Esophagus squamous epithelium (tissue), 5 donors: ENCODE measurements at regions not wholly inside any gene's neighbourhood (a gene's known extent, or its start where the extent isn't known, plus 50 kb on each side); places are given as distances from the start of the nearest gene placed in this dataset.
"Not testable (repeated sequence)": the region's sequence is repeated elsewhere in the genome, so short reads cannot be mapped to it uniquely, and the experiment has no call there.

Experiments used
- DNase-seq: peaks from one replicate; lab custom pipeline; 2025; lab: John Stamatoyannopoulos, UW
- H3K27ac ChIP-seq, 4 donors: fragments of 200-600 bp; sonication (generic); one replicate each; pipeline ENCODE4 v1.5.1; 2016 to 2019; ENCODE audit warnings: mild to moderate bottlenecking in 1 of 4
- H3K27me3 ChIP-seq, 4 donors: fragments of 200-600 bp; sonication (generic); 1 replicate in 3 of 4; 2 replicates in 1 of 4; pipeline versions ENCODE4 v1.5.1 to v1.6.0; 2017 to 2021; ENCODE audit warnings: antibody characterized with exemption in 1 of 4
- H3K36me3 ChIP-seq, 3 donors: fragments of 200-600 bp; sonication (generic); one replicate each; pipeline ENCODE4 v1.5.1; 2016 to 2019
- H3K4me1 ChIP-seq, 3 donors: fragments of 200-600 bp; sonication (generic); one replicate each; pipeline ENCODE4 v1.5.1; 2017 to 2019
- H3K4me3 ChIP-seq, 4 donors: fragments of 200-600 bp; sonication (generic); 1 replicate in 3 of 4; 2 replicates in 1 of 4; pipeline ENCODE4 v1.5.1; 2016 to 2019; ENCODE audit warnings: mild to moderate bottlenecking in 2 of 4, moderate library complexity in 1 of 4
- H3K9me3 ChIP-seq, 3 donors: fragments of 200-600 bp; sonication (generic); one replicate each; pipeline ENCODE4 v1.5.1; 2016 to 2019
- CTCF ChIP-seq, 6 experiments: fragments of 450-650 bp in 4 of 6; fragments of 200-600 bp in 2 of 6; sonication (generic) in 2 of 6; IDR thresholded peaks; one replicate each; pipeline ENCODE4 v1.5.1; 2016 to 2019; ENCODE audit warnings: antibody characterized with exemption in 6 of 6, mild to moderate bottlenecking in 4 of 6, moderate library complexity in 4 of 6
- POLR2A ChIP-seq, 4 donors: fragments of 450-650 bp; IDR thresholded peaks; one replicate each; pipeline ENCODE4 v1.6.1; 2017; ENCODE audit warnings: antibody characterized with exemption in 4 of 4, mild to moderate bottlenecking in 4 of 4, moderate library complexity in 3 of 4
- WGBS, 2 donors: methylation state at CpG; one replicate each; pipeline ENCODE4 v1.1.5; 2018; 5-methylcytosine and 5-hydroxymethylcytosine counted together
- intact Hi-C: fragments of 100-400 bp; cut with DNase I; formaldehyde crosslinking; loops from one replicate; pipeline ENCODE4 v1.15.0; 2022
- donor health status: DM: yes; HTN: yes; CAD: no.

GRCh38 chr2:55779459-55780421 is 86.1 kb upstream of the PNPT1 start:
- intact Hi-C loops, result loop anchor here (5.0 kb wide), 1 partner anchor 178 kb away; no protein-coding TSS in a partner anchor

GRCh38 chr2:55776966-55777365 is 83.3 kb upstream of the PNPT1 start:
- no peak for DNase-seq
- no peak overlapping the region for H3K27ac ChIP-seq
- TF ChIP-seq CTCF (IDR thresholded peaks at IDR 0.05) (no peak), POLR2A (IDR thresholded peaks at IDR 0.05) (no peak)
- no peaks in the 10 kb centered on the region for H3K9me3 ChIP-seq
- 82 to 95% methylated on average over 3 of the region's 3 CpGs for WGBS, 2 donors
- intact Hi-C loops, result loop anchor here (5.0 kb wide), 1 partner anchor 180 kb away; no protein-coding TSS in a partner anchor
- H3K4me1 ChIP-seq, result peaks cover 0 to 14% (median 6%) of the 10 kb centered on the region in 3 donors
- no peaks in the 10 kb centered on the region for H3K27me3 ChIP-seq
- H3K4me3 ChIP-seq, result no peak overlapping the region
- H3K36me3 ChIP-seq, result no peaks in the 10 kb centered on the region

More at GRCh38 chr2:55779459-55780421, 86.1 kb upstream of the PNPT1 start:
- WGBS, 2 donors, result 45 to 55% methylated on average over 7 of the region's 7 CpGs
- peaks cover 0 to 5% (median 0%) of the 10 kb centered on the region in 3 donors for H3K4me1 ChIP-seq
- H3K36me3 ChIP-seq, result no peaks in the 10 kb centered on the region
- H3K9me3 ChIP-seq, result no peaks in the 10 kb centered on the region
- TF ChIP-seq CTCF (IDR thresholded peaks at IDR 0.05) (no peak), POLR2A (IDR thresholded peaks at IDR 0.05) (no peak)
- H3K27ac ChIP-seq, result no peak overlapping the region
- no peak for DNase-seq
- H3K27me3 ChIP-seq, result no peaks in the 10 kb centered on the region
- H3K4me3 ChIP-seq, result no peak overlapping the region

- H3K27ac ChIP-seq, result no peak overlapping the region
- no peaks in the 10 kb centered on the region for H3K9me3 ChIP-seq
- WGBS, 2 donors, result 45 to 60% methylated on average over 2 of the region's 2 CpGs
- intact Hi-C loops, result loop anchor here (5.0 kb wide), 1 partner anchor 181 kb away; no protein-coding TSS in a partner anchor
- no peak overlapping the region for H3K4me3 ChIP-seq
- H3K4me1 ChIP-seq, result peaks cover 0 to 16% (median 6%) of the 10 kb centered on the region in 3 donors
- no peak for DNase-seq
- no peaks in the 10 kb centered on the region for H3K27me3 ChIP-seq
- no peaks in the 10 kb centered on the region for H3K36me3 ChIP-seq
- no peak for TF ChIP-seq CTCF (IDR thresholded peaks at IDR 0.05)
- no peak for TF ChIP-seq POLR2A (IDR thresholded peaks at IDR 0.05)
Measured at GRCh38 chr2:55776479-55776878, 82.8 kb upstream of the PNPT1 start.

- H3K36me3 ChIP-seq, result no peaks in the 10 kb centered on the region
- H3K9me3 ChIP-seq, result no peaks in the 10 kb centered on the region
- peaks cover 0 to 16% (median 6%) of the 10 kb centered on the region in 3 donors for H3K4me1 ChIP-seq
- 53 to 62% methylated on average over 4 of the region's 4 CpGs for WGBS, 2 donors
- no peak for TF ChIP-seq POLR2A (IDR thresholded peaks at IDR 0.05)
- no peak for TF ChIP-seq CTCF (IDR thresholded peaks at IDR 0.05)
- DNase-seq, result no peak
- intact Hi-C loops, result loop anchor here (5.0 kb wide), 1 partner anchor 181 kb away; no protein-coding TSS in a partner anchor
- H3K4me3 ChIP-seq, result no peak overlapping the region
- no peaks in the 10 kb centered on the region for H3K27me3 ChIP-seq
- H3K27ac ChIP-seq, result no peak overlapping the region
Measured at GRCh38 chr2:55775828-55776227, 82.2 kb upstream of the PNPT1 start.

GRCh38 chr2:55773651-55774050 is 80.0 kb upstream of the PNPT1 start:
- H3K27me3 ChIP-seq, intact Hi-C loops, H3K36me3 ChIP-seq, H3K9me3 ChIP-seq, H3K27ac ChIP-seq, DNase-seq, H3K4me3 ChIP-seq: not testable (repeated sequence)
- WGBS, 2 donors, result no CpG with 5 or more reads among the region's 31 CpGs
- H3K4me1 ChIP-seq, result peaks cover 0 to 16% (median 6%) of the 10 kb centered on the region in 3 donors
